Trophoblast cell (in vitro differentiated cells and primary cell): ENCODE measurements at regions not wholly inside any gene's neighbourhood (a gene's known extent, or its start where the extent isn't known, plus 50 kb on each side); places are given as distances from the start of the nearest gene placed in this dataset.
"Not testable (repeated sequence)": the region's sequence is repeated elsewhere in the genome, so short reads cannot be mapped to it uniquely, and the experiment has no call there.

Source experiments
- DNase-seq, 2 donors: peaks; one replicate each; pipeline ENCODE4 v3.0.0-alpha.2; 2016
- H2AFZ ChIP-seq: 2 replicates; pipeline ENCODE4 v1.6.1; 2013; ENCODE audit warnings: low read length, moderate library complexity, mild to moderate bottlenecking; ENCODE audit not compliant: insufficient read depth, poor library complexity
- H2AK5ac ChIP-seq: 2 replicates; pipeline ENCODE4 v1.6.1; 2013; ENCODE audit warnings: mild to moderate bottlenecking, low read length
- H2BK120ac ChIP-seq: 2 replicates; pipeline ENCODE4 v1.6.1; 2013; ENCODE audit warnings: low read length, mild to moderate bottlenecking, moderate library complexity; ENCODE audit not compliant: insufficient read depth, poor library complexity
- H2BK12ac ChIP-seq: 2 replicates; pipeline ENCODE4 v1.6.1; 2013; ENCODE audit warnings: mild to moderate bottlenecking, low read length, moderate library complexity
- H2BK5ac ChIP-seq: 2 replicates; pipeline ENCODE4 v1.6.1; 2013; ENCODE audit warnings: low read length, low read depth, moderate library complexity, mild to moderate bottlenecking; ENCODE audit not compliant: poor library complexity
- H3K14ac ChIP-seq: 2 replicates; pipeline ENCODE4 v1.6.1; 2013; ENCODE audit warnings: mild to moderate bottlenecking, low read length
- H3K18ac ChIP-seq: 2 replicates; pipeline ENCODE4 v1.6.1; 2013; ENCODE audit warnings: mild to moderate bottlenecking, low read length
- H3K23ac ChIP-seq: 2 replicates; pipeline ENCODE4 v1.6.1; 2013; ENCODE audit warnings: low read length
- H3K27ac ChIP-seq: 2 replicates; pipeline ENCODE4 v1.5.1; 2013; ENCODE audit warnings: low read depth, mild to moderate bottlenecking, inconsistent platforms, low read length, moderate library complexity
- H3K27me3 ChIP-seq: 2 replicates; pipeline ENCODE4 v1.6.1; 2013; ENCODE audit warnings: inconsistent platforms, mild to moderate bottlenecking, low read length, moderate library complexity; ENCODE audit not compliant: insufficient read depth
- H3K36me3 ChIP-seq, 2 experiments: 1 replicate in 1 of 2; 2 replicates in 1 of 2; pipeline ENCODE4 v1.6.1; 2013; ENCODE audit warnings: low read length in 2 of 2, mild to moderate bottlenecking in 2 of 2, moderate library complexity in 1 of 2; ENCODE audit not compliant: insufficient read depth in 2 of 2, control insufficient read depth in 1 of 2
- H3K4ac ChIP-seq: 2 replicates; pipeline ENCODE4 v1.6.1; 2013; ENCODE audit warnings: low read depth, mild to moderate bottlenecking, low read length, moderate library complexity
- H3K4me1 ChIP-seq, 2 experiments: 1 replicate in 1 of 2; 2 replicates in 1 of 2; pipeline ENCODE4 v1.6.1; 2013; ENCODE audit warnings: low read length in 2 of 2, mild to moderate bottlenecking in 2 of 2, moderate library complexity in 1 of 2; ENCODE audit not compliant: insufficient read depth in 2 of 2, control insufficient read depth in 1 of 2
- H3K4me2 ChIP-seq: 2 replicates; pipeline ENCODE4 v1.6.1; 2013; ENCODE audit warnings: inconsistent platforms, mild to moderate bottlenecking, low read length, moderate library complexity
- H3K4me3 ChIP-seq: 2 replicates; pipeline ENCODE4 v1.5.1; 2013; ENCODE audit warnings: mild to moderate bottlenecking, low read depth, low read length, inconsistent platforms
- H3K79me1 ChIP-seq: one replicate; pipeline ENCODE4 v1.6.1; 2013; ENCODE audit warnings: low read length
- H3K79me2 ChIP-seq: 2 replicates; pipeline ENCODE4 v1.6.1; 2013; ENCODE audit warnings: low read length, mild to moderate bottlenecking; ENCODE audit not compliant: control insufficient read depth, insufficient read depth, poor library complexity
- H3K9ac ChIP-seq: 2 replicates; pipeline ENCODE4 v1.6.1; 2013; ENCODE audit warnings: mild to moderate bottlenecking, low read length
- H3K9me3 ChIP-seq: 2 replicates; pipeline ENCODE4 v1.6.1; 2013; ENCODE audit warnings: low read depth, mild to moderate bottlenecking, control low read depth, inconsistent platforms, low read length; ENCODE audit not compliant: insufficient read depth
- H4K12ac ChIP-seq: 2 replicates; pipeline ENCODE4 v1.6.1; 2013; ENCODE audit warnings: low read depth, mild to moderate bottlenecking, low read length, moderate library complexity
- H4K8ac ChIP-seq: 2 replicates; pipeline ENCODE4 v1.6.1; 2013; ENCODE audit warnings: low read depth, mild to moderate bottlenecking, low read length, moderate library complexity
- H4K91ac ChIP-seq: one replicate; pipeline ENCODE4 v1.6.1; 2013; ENCODE audit warnings: low read depth, mild to moderate bottlenecking, low read length, moderate library complexity
- WGBS: extraction: QIAGEN DNeasy Blood & Tissue Kit; methylation state at CpG from one replicate; pipeline ENCODE4 v1.1.7; 2013; ENCODE audit warnings: missing lambda C conversion rate; ENCODE audit not compliant: insufficient read length, insufficient coverage; ENCODE audit errors: extremely low coverage; 5-methylcytosine and 5-hydroxymethylcytosine counted together

DNA sequence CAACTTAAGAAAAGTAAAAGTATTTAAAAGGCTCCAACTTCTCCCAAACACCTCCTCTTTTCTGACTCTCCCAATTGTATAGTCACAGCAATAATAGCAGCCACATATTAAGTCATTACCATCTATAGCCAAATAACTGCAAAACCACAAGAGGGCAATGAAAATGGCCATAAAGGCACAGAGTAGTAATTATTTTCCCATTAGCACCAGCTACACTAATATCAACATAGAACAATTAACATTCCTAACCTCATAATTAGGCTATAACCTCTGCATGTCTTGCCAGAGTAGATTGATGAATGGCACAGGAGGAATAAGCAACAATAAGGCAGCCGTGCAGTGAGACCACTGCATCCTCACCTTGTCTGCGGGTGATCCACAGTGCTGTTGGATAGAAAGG is 226.4 kb upstream of the SERP2 start:
- peaks cover 2% of the 10 kb centered on the region in 2 experiments for H3K4me1 ChIP-seq
- no peaks in the 10 kb centered on the region for H3K9me3 ChIP-seq
- H3K9ac ChIP-seq, result no peak overlapping the region
- H2BK120ac ChIP-seq, result no peak overlapping the region
- H3K79me2 ChIP-seq, result peaks cover under 1% of the 10 kb centered on the region
- H3K18ac ChIP-seq, result no peak overlapping the region
- no peak overlapping the region for H3K14ac ChIP-seq
- H3K4me3 ChIP-seq, result no peak overlapping the region
- no peaks in the 10 kb centered on the region for H3K79me1 ChIP-seq
- no peak overlapping the region for H3K23ac ChIP-seq
- H3K4ac ChIP-seq, result no peak overlapping the region
- H3K27ac ChIP-seq, result no peak overlapping the region
- H2AK5ac ChIP-seq, result no peak overlapping the region
- WGBS, result no CpG with 5 or more reads among the region's 2 CpGs
- H4K12ac ChIP-seq, result no peak overlapping the region
- H4K91ac ChIP-seq, result no peak overlapping the region
- no peak overlapping the region for H2BK12ac ChIP-seq
- no peak overlapping the region for H2AFZ ChIP-seq
- H3K36me3 ChIP-seq, result no peaks in the 10 kb centered on the region
- no peak overlapping the region for H3K4me2 ChIP-seq
- no peaks in the 10 kb centered on the region for H3K27me3 ChIP-seq
- no peak for DNase-seq
- H4K8ac ChIP-seq, result no peak overlapping the region
- no peak overlapping the region for H2BK5ac ChIP-seq

GRCh38 chr13:44147648-44148047 is 226.0 kb upstream of the SERP2 start:
- Histone ChIP-seq H4K91ac (no peak overlapping the region), H3K9ac (no peak overlapping the region), H3K27me3 (no peaks in the 10 kb centered on the region), H3K79me2 (no peaks in the 10 kb centered on the region), H3K4me2 (no peak overlapping the region), H2BK12ac (no peak overlapping the region), H3K4me1 (peaks cover 2% of the 10 kb centered on the region in 2 experiments), H3K23ac (no peak overlapping the region), H3K14ac (no peak overlapping the region), H4K12ac (no peak overlapping the region), H3K36me3 (no peaks in the 10 kb centered on the region), H3K4ac (no peak overlapping the region), H2AFZ (no peak overlapping the region), H3K79me1 (no peaks in the 10 kb centered on the region), H3K27ac (no peak overlapping the region), H3K18ac (no peak overlapping the region), H2BK120ac (no peak overlapping the region), H3K9me3 (no peaks in the 10 kb centered on the region), H3K4me3 (no peak overlapping the region), H2AK5ac (no peak overlapping the region), H4K8ac (no peak overlapping the region), H2BK5ac (no peak overlapping the region)
- no peak for DNase-seq
- no CpG with 5 or more reads among the region's 2 CpGs for WGBS

DNA sequence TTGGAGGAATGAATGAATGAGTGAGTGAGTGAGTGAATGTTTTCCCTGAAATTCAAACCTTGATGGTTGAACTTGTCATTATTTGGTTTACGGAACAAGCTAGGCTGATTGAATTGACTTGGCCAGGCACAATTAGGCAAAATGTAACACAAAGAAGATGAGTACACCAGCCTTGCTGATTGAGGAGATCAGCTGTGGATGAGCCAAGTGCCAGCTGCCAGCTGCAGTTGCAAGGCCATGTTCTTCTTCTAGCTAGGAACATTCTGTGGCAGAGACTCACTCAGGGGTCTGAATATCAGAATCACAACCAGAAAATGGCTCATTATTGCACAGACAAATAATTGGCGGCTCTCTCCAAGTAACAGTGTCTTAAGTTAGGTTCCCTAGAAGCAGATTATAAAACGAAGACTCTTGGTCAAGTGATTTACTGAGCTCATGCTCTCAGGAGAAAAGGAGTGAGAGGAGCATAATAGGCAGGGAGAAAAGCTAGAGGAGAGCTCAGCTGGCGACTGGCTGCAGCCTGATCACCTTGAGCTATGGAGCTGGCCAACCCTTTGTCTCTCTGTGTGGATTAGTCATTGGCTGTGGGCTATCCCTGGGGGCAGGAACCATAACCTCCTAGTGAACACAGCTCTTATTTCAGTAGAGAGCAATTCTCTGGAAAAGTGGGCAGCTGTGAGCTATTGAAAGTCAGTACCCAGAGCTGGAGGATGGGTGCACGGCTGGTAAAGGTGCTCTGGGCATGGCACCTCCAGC is 225.3 kb upstream of the SERP2 start:
- Histone ChIP-seq H3K18ac (no peak overlapping the region), H3K9me3 (no peaks in the 10 kb centered on the region), H3K27ac (no peak overlapping the region), H3K36me3 (no peaks in the 10 kb centered on the region), H4K91ac (no peak overlapping the region), H3K4me3 (no peak overlapping the region), H3K79me1 (no peaks in the 10 kb centered on the region), H3K9ac (no peak overlapping the region), H3K4me2 (no peak overlapping the region), H3K27me3 (no peaks in the 10 kb centered on the region), H4K12ac (no peak overlapping the region), H3K4me1 (peaks cover 2% of the 10 kb centered on the region in 2 experiments), H4K8ac (no peak overlapping the region), H2AK5ac (no peak overlapping the region), H2BK5ac (no peak overlapping the region), H3K23ac (no peak overlapping the region), H3K4ac (no peak overlapping the region), H2BK12ac (no peak overlapping the region), H3K14ac (no peak overlapping the region), H2BK120ac (no peak overlapping the region), H3K79me2 (no peaks in the 10 kb centered on the region), H2AFZ (no peak overlapping the region)
- no CpG with 5 or more reads among the region's 5 CpGs for WGBS
- DNase-seq, result peak; percentile 91 to 96

- H4K8ac ChIP-seq, H2BK12ac ChIP-seq, H3K79me2 ChIP-seq, H2BK5ac ChIP-seq, H3K27me3 ChIP-seq, H2AFZ ChIP-seq, H3K9me3 ChIP-seq, H2AK5ac ChIP-seq, H3K4me2 ChIP-seq, H4K12ac ChIP-seq, H3K18ac ChIP-seq, H4K91ac ChIP-seq, H3K4me3 ChIP-seq, H3K4me1 ChIP-seq, DNase-seq, H2BK120ac ChIP-seq, H3K36me3 ChIP-seq, H3K23ac ChIP-seq, H3K79me1 ChIP-seq, H3K9ac ChIP-seq, H3K4ac ChIP-seq, H3K14ac ChIP-seq, H3K27ac ChIP-seq: not testable (repeated sequence)
- no CpG with 5 or more reads among the region's 3 CpGs for WGBS
Measured at GRCh38 chr13:44149231-44149630, 224.4 kb upstream of the SERP2 start.
